ENCODE measurements at regions not wholly inside any gene's neighbourhood (a gene's known extent, or its start where the extent isn't known, plus 50 kb on each side); places are given as distances from the start of the nearest gene placed in this dataset.

GRCh38 chr4:29307755-29308154 is 1412.4 kb upstream of the PCDH7 start:
- TF ChIP-seq EZH2phosphoT487 (IDR thresholded peaks at IDR 0.05; ENCODE audit: borderline replicate concordance, low read length) = no peak
- TF ChIP-seq CTCF (IDR thresholded peaks at IDR 0.05; ENCODE audit: low read depth, low read length, poor library complexity, severe bottlenecking) = no peak

Data from DOHH2 (cell line).